ENCODE measurements at regions not wholly inside any gene's neighbourhood (a gene's known extent, or its start where the extent isn't known, plus 50 kb on each side); places are given as distances from the start of the nearest gene placed in this dataset.
"Not testable (repeated sequence)": the region's sequence is repeated elsewhere in the genome, so short reads cannot be mapped to it uniquely, and the experiment has no call there.

GRCh38 chr14:71250791-71251190 lies 343.5 kb downstream of the PCNX1 start:
- H3K4me2 ChIP-seq (ENCODE audit: insufficient read depth, insufficient read length, low read length): no peak overlapping the region
- H2BK120ac ChIP-seq (ENCODE audit: low read depth, low read length, poor library complexity, severe bottlenecking): no peak overlapping the region
- no peaks in the 10 kb centered on the region for H3K79me2 ChIP-seq (ENCODE audit: insufficient read depth, low read length)
- no peak overlapping the region for H3K14ac ChIP-seq (ENCODE audit: insufficient read depth, low read length)
- DNase-seq: no peak
- no peaks in the 10 kb centered on the region for H3K4me1 ChIP-seq (ENCODE audit: insufficient read depth, low read length)
- peaks cover 0 to 8% (median 0%) of the 10 kb centered on the region in 3 experiments; a peak in 3 of 7 replicates for H3K36me3 Mint-ChIP-seq (ENCODE audit: insufficient read depth in 1 of 3, low read depth in 3 of 3)
- H2AK5ac ChIP-seq (ENCODE audit: insufficient read length, low read length): no peak overlapping the region
- no peaks in the 10 kb centered on the region for H3K27me3 ChIP-seq (ENCODE audit: insufficient read depth, low read length)
- no peak overlapping the region for H3K4ac ChIP-seq (ENCODE audit: low read depth, low read length)
- H2AFZ ChIP-seq (ENCODE audit: low read length): no peak overlapping the region
- H2BK5ac ChIP-seq (ENCODE audit: insufficient read length, low read length): no peak overlapping the region
- H3K9me3 ChIP-seq (ENCODE audit: control insufficient read depth, low read depth, low read length): no peaks in the 10 kb centered on the region
- H3K27me3 Mint-ChIP-seq (ENCODE audit: low read depth): no peaks in the 10 kb centered on the region; the same call in 1 of the 2 replicates
- H3K4me1 Mint-ChIP-seq: peaks cover 5 to 6% of the 10 kb centered on the region in 2 experiments; a peak in 3 of 4 replicates
- H2BK15ac ChIP-seq (ENCODE audit: low read depth, low read length): no peak overlapping the region
- no peak overlapping the region for H3T11ph ChIP-seq (ENCODE audit: low read length)
- no peak overlapping the region for H3K27ac Mint-ChIP-seq
- no peak overlapping the region for H3K23ac ChIP-seq (ENCODE audit: insufficient read length, low read depth, low read length)
- no peak overlapping the region for H4K91ac ChIP-seq (ENCODE audit: insufficient read length, low read depth, low read length)
- H3K9me3 Mint-ChIP-seq: peaks cover 7 to 9% of the 10 kb centered on the region in 2 experiments; a peak in 4 of 5 replicates
- no peak for TF ChIP-seq CTCF (conservative IDR thresholded peaks at IDR 0.05)
- H3K27ac ChIP-seq (ENCODE audit: insufficient read length, low read depth, low read length): no peak overlapping the region
- H3K18ac ChIP-seq (ENCODE audit: insufficient read length, low read depth, low read length): no peak overlapping the region
- H2BK12ac ChIP-seq (ENCODE audit: insufficient read length, low read depth, low read length): no peak overlapping the region
- no peak overlapping the region for H2BK20ac ChIP-seq (ENCODE audit: low read depth, low read length, poor library complexity, severe bottlenecking)
- H4K5ac ChIP-seq (ENCODE audit: insufficient read length, low read depth, low read length): no peak overlapping the region
- H3K23me2 ChIP-seq (ENCODE audit: insufficient read length, low read depth, low read length, poor library complexity, severe bottlenecking): no peaks in the 10 kb centered on the region
- no peak overlapping the region for H3K56ac ChIP-seq (ENCODE audit: insufficient read length, low read depth, low read length)
- no peak overlapping the region for H3K9ac ChIP-seq (ENCODE audit: extremely low read depth, insufficient read length, low read length)
- H3K4me3 Mint-ChIP-seq: no peak overlapping the region
- H3K79me1 ChIP-seq (ENCODE audit: insufficient read depth, low read depth, low read length, poor library complexity, severe bottlenecking): no peaks in the 10 kb centered on the region
- H4K8ac ChIP-seq (replicated peaks; ENCODE audit: insufficient read length, low read depth, low read length): no peak overlapping the region
- H4K20me1 ChIP-seq (ENCODE audit: control insufficient read depth, insufficient read depth, insufficient read length): no peaks in the 10 kb centered on the region

GRCh38 chr14:71254091-71254719 lies 346.9 kb downstream of the PCNX1 start:
- not testable (repeated sequence) for H3K4me3 Mint-ChIP-seq; H3K56ac ChIP-seq (ENCODE audit: insufficient read length, low read depth, low read length); H2BK12ac ChIP-seq (ENCODE audit: insufficient read length, low read depth, low read length); H3K27ac Mint-ChIP-seq; H3K9me3 ChIP-seq (ENCODE audit: control insufficient read depth, low read depth, low read length); H3K23me2 ChIP-seq (ENCODE audit: insufficient read length, low read depth, low read length, poor library complexity, severe bottlenecking); H3K4me2 ChIP-seq (ENCODE audit: insufficient read depth, insufficient read length, low read length); H2BK15ac ChIP-seq (ENCODE audit: low read depth, low read length); H3K27ac ChIP-seq (ENCODE audit: insufficient read length, low read depth, low read length); H3K4ac ChIP-seq (ENCODE audit: low read depth, low read length); H4K20me1 ChIP-seq (ENCODE audit: control insufficient read depth, insufficient read depth, insufficient read length); DNase-seq; H3K9ac ChIP-seq (ENCODE audit: extremely low read depth, insufficient read length, low read length); H3K79me1 ChIP-seq (ENCODE audit: insufficient read depth, low read depth, low read length, poor library complexity, severe bottlenecking); H3K79me2 ChIP-seq (ENCODE audit: insufficient read depth, low read length); H2BK5ac ChIP-seq (ENCODE audit: insufficient read length, low read length); H3K27me3 ChIP-seq (ENCODE audit: insufficient read depth, low read length); H2BK120ac ChIP-seq (ENCODE audit: low read depth, low read length, poor library complexity, severe bottlenecking); H3K4me1 Mint-ChIP-seq; H2AFZ ChIP-seq (ENCODE audit: low read length); H3K27me3 Mint-ChIP-seq (ENCODE audit: low read depth); H3K18ac ChIP-seq (ENCODE audit: insufficient read length, low read depth, low read length); H4K8ac ChIP-seq (replicated peaks; ENCODE audit: insufficient read length, low read depth, low read length); H2BK20ac ChIP-seq (ENCODE audit: low read depth, low read length, poor library complexity, severe bottlenecking); H4K5ac ChIP-seq (ENCODE audit: insufficient read length, low read depth, low read length); H3K4me1 ChIP-seq (ENCODE audit: insufficient read depth, low read length); H3K23ac ChIP-seq (ENCODE audit: insufficient read length, low read depth, low read length); H4K91ac ChIP-seq (ENCODE audit: insufficient read length, low read depth, low read length); H3K14ac ChIP-seq (ENCODE audit: insufficient read depth, low read length); H3K36me3 Mint-ChIP-seq (ENCODE audit: insufficient read depth in 1 of 3, low read depth in 3 of 3); H3T11ph ChIP-seq (ENCODE audit: low read length); H2AK5ac ChIP-seq (ENCODE audit: insufficient read length, low read length)
- H3K9me3 Mint-ChIP-seq: peaks cover 10 to 13% of the 10 kb centered on the region in 2 experiments; a peak in 4 of 5 replicates
- no CpG with 5 or more reads among the region's 53 CpGs for WGBS (ENCODE audit: extremely low coverage, insufficient read length, low lambda C conversion rate)
